DMS 273 (cell line): ENCODE measurements at regions not wholly inside any gene's neighbourhood (a gene's known extent, or its start where the extent isn't known, plus 50 kb on each side); places are given as distances from the start of the nearest gene placed in this dataset.
A peak's percentile ranks its signal among the peaks of the same experiment; 100 is the strongest.

ENCODE experiments used
- DNase-seq: peaks from one replicate; lab custom pipeline; 2025; ENCODE audit not compliant: unreplicated experiment; lab: John Stamatoyannopoulos, UW

- no peak for DNase-seq
Observed at GRCh38 chr2:59538398-59538911, 1015.0 kb downstream of the BCL11A start.

DNA sequence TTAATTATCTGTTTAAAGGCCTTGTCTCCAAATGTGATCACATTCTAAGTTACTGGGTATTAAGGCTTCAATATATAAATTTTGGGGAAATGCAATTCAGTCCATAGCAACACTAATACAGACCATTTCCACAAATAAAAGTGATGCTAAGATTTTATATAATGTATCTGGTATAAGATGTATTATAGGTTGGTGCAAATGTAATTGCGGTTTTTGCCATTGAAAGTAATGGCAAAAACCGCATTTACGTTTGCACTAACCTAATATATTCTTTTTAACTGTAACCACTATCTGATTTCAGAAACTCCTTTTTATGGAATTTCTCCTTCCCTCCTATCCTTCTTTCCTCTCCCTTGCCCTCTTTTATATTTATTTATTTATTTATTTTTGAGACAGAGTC is 1020.6 kb downstream of the BCL11A start:
- no peak for DNase-seq

GRCh38 chr2:59530258-59530657 is 1023.2 kb downstream of the BCL11A start:
- DNase-seq: no peak

GRCh38 chr2:59529726-59530125 is 1023.7 kb downstream of the BCL11A start:
- DNase-seq: no peak

DNA sequence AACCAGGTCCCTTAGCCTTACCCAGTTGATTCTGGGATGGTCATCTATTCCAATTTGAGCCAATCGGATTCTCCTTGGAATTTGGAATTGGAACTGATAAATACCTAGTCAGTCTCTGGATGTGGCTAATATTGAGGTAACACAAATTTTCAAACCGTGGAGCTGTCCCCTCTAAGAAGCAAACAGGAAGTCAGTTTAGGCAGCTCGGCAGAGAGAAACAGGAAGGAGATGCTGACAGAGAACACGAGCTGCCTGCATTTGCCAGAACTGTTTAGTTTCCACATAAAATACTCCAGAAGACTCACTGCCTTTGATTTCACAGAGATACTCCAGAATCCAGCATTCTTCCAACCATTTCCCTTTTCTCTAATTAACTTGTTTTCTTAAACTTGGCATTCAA is 1024.9 kb downstream of the BCL11A start:
- DNase-seq: no peak

GRCh38 chr2:59502981-59503380 is 1050.5 kb downstream of the BCL11A start:
- no peak for DNase-seq

DNA sequence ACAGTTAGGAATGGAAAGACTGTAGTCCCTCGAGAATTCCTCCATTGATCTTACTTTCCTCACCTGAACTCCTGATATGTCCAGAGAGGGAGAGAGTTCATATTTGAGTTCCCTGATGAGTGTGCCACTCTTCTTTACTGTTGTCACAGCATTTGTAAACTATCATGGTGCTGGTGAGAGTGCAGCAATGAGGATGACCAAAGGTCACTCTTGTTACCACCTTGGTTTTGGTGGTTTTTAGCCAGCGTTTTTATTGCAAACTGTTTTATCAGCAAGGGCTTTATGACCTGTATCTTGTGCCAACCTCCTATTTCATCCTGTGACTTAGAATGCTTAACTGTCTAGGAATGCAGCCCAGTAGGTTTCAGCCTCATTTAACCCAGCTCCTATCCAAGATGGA is 1062.5 kb downstream of the BCL11A start:
- DNase-seq: no peak

- DNase-seq: no peak
Observed at GRCh38 chr2:59490192-59490591, 1063.3 kb downstream of the BCL11A start.

GRCh38 chr2:59484673-59485072 is 1068.8 kb downstream of the BCL11A start:
- no peak for DNase-seq

DNA sequence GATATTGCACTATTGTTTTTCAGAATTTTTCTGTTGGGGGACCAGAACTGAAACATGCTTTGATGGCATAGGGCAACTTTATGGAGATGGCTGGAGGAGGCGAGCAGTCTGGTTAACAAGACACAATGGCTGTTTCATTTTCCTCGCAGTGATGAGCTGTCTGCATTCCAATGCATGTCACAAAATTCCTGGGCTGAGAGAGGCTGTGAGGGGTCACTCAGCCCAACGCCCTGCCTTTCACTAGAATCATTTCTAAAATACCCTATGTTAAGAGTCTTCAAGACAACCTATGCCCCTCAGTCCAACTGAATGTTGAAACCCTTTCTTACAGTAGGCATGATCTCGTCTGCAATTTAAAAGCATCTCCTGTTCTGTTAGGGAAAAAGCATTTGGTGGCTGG is 1090.0 kb downstream of the BCL11A start:
- DNase-seq: no peak

- DNase-seq: no peak
Observed at GRCh38 chr2:59462422-59463197, 1090.8 kb downstream of the BCL11A start.

GRCh38 chr2:59461127-59461526 is 1092.3 kb downstream of the BCL11A start:
- no peak for DNase-seq

DNA sequence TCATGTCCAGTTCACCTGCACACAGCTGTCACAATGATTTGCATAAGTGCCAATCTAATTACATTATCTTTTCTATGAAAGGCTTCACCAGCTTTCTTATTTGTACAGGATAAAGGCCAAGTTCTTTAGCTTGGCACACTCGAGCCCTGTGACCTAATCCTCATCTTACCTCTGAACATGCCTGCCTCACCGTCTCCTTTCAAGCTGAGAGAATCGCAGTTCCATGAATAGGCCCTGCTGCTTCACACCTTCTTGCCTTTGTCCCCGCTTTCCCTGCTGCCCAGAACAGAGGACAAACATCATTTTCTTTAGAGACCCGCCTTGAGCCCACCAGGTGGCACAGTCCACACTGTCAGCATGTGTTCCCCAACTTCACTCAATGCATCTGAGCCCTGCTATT is 1094.7 kb downstream of the BCL11A start:
- no peak for DNase-seq

GRCh38 chr2:59456285-59456684 is 1097.2 kb downstream of the BCL11A start:
- no peak for DNase-seq

- no peak for DNase-seq
Observed at GRCh38 chr2:59449274-59449673, 1104.2 kb downstream of the BCL11A start.

- DNase-seq: no peak
Observed at GRCh38 chr2:59440491-59440890, 1113.0 kb downstream of the BCL11A start.

- no peak for DNase-seq
Observed at GRCh38 chr2:59435635-59436034, 1117.8 kb downstream of the BCL11A start.

DNA sequence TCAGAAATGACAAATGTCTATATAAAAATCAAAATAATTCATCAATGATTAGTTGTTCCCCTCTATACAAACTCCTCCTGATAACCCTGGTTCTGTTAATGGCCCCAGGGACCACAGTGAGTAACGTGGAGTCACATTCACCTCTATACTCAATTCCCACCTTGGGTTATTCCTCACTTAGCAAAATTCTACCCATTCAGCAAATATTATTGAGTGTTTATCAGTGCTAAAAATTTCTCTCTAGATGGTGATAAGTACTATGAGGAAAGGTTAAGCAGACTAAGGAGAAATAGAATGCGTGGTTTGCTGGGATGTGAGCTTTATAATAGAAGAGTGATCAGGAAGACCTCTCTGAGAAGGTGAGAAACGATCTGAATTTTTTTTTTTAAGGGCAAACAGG is 1124.5 kb downstream of the BCL11A start:
- DNase-seq: no peak

GRCh38 chr2:59427980-59428379 is 1125.5 kb downstream of the BCL11A start:
- no peak for DNase-seq

DNA sequence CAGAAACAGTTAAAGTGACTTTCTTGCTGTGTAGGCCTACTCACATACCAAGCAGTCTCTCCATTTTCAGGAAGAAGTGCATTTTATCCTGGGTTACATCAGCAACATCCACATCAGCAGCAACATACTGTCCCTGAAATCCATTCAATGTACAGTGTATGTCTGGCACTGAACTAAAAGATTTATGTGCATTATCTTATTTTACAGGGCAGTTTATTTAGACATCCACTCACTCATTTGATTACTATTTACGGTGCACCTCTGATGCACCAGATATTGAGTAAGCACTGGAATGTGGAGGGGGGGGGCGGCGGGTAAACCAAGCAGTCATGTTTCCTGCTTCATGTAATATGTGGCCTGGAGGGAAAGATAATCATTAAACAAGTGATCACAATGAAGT is 1128.2 kb downstream of the BCL11A start:
- no peak for DNase-seq

DNA sequence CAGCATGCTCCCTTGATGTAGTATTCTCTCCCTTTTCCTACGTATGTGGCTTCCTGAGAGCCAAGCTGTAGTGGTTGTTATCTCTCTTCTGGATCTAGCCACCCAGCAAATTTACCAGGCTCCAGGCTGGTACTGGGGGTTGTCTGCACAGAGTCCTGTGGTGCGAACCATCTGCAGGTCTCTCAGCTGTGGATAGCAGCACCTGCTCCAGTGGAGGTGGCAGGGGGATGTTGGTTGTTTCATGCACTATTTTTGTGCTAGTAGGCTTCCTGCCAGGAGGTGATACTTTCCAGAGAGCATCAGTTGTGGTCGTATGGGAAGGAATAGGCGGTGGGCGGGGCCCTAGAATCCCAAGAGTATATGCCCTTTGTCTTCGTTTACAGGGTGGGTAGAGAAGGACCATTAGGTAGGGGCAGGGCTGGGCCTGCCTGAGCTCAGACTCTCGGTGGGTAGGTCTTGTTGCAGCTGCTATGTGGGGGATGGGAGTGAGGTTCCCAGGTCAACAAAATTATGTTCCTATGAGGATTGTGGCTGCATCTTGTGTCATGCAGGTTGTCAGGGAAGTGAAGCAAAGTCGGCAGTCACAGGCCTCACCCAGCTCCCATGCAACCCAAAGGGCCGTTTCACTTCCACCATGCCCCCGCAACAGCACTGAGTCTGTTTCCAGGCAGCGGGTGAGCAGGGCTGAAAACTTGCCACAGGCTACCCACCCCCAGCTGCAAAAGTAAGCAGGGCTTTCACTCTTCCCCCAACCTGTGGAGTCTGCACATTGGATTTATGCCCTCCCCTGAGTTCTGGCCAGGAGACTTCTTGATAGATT is 1139.5 kb downstream of the BCL11A start:
- DNase-seq: peak; percentile 34

GRCh38 chr2:59399126-59399525 is 1154.3 kb downstream of the BCL11A start:
- DNase-seq: no peak
